Caco-2 (cell line): ENCODE measurements at regions not wholly inside any gene's neighbourhood (a gene's known extent, or its start where the extent isn't known, plus 50 kb on each side); places are given as distances from the start of the nearest gene placed in this dataset.

Experiments used
- BruUV-seq: library from RNA; stranded (reverse); fragments of 400-500 nt; replicated peaks from 2 replicates; lab custom pipeline; 2021; lab: Mats Ljungman, UMichigan
- CTCF ChIA-PET: fragments of 300-600 bp; sonication (Branson Sonifier 250); formaldehyde crosslinking; loops from one replicate; lab custom pipeline; 2022; ENCODE audit warnings: antibody characterized with exemption; lab: Charles Lee
- POLR2A ChIA-PET: fragments of 300-600 bp; sonication (Branson Sonifier 250); formaldehyde crosslinking; loops from one replicate; lab custom pipeline; 2022; ENCODE audit warnings: antibody characterized with exemption; lab: Charles Lee
- DNase-seq, 2 experiments: peaks; one replicate each; pipeline versions ENCODE4 v3.0.0 to v3.0.0-alpha.2; 2020 to 2022
- H3K27me3 ChIP-seq: replicated peaks from 2 replicates; pipeline ENCODE4 v1.6.0; 2011; ENCODE audit warnings: low read length; ENCODE audit not compliant: control insufficient read depth, insufficient read depth
- H3K36me3 ChIP-seq: 2 replicates; pipeline ENCODE4 v1.5.1; 2011; ENCODE audit warnings: low read length; ENCODE audit not compliant: control insufficient read depth, insufficient read depth
- H3K4me1 ChIP-seq: fragments of 250-450 bp; sonication (Bioruptor Pico); 2 replicates; pipeline ENCODE4 v1.5.1; 2020; ENCODE audit warnings: mild to moderate bottlenecking
- H3K4me3 ChIP-seq: 2 replicates; pipeline ENCODE4 v1.5.1; 2011; ENCODE audit warnings: low read depth, mild to moderate bottlenecking, control low read depth, low read length
- H3K9me3 ChIP-seq: fragments of 250-450 bp; sonication (Bioruptor Pico); 2 replicates; pipeline ENCODE4 v1.5.1; 2020; ENCODE audit warnings: mild to moderate bottlenecking, moderate library complexity
- H3K27ac Mint-ChIP-seq: one replicate; pipeline ENCODE4 v1.8.0; 2022; ENCODE audit warnings: mixed read lengths; ENCODE audit not compliant: unreplicated experiment
- H3K27me3 Mint-ChIP-seq: one replicate; pipeline ENCODE4 v1.8.0; 2022; ENCODE audit warnings: mixed read lengths; ENCODE audit not compliant: insufficient read depth, unreplicated experiment
- H3K36me3 Mint-ChIP-seq: one replicate; pipeline ENCODE4 v1.8.0; 2022; ENCODE audit warnings: mild to moderate bottlenecking, mixed read lengths; ENCODE audit not compliant: insufficient read depth, unreplicated experiment
- H3K4me1 Mint-ChIP-seq: one replicate; pipeline ENCODE4 v1.8.0; 2022; ENCODE audit warnings: low read depth, mixed read lengths; ENCODE audit not compliant: unreplicated experiment
- H3K4me3 Mint-ChIP-seq: one replicate; pipeline ENCODE4 v1.8.0; 2022; ENCODE audit warnings: mild to moderate bottlenecking, moderate library complexity, mixed read lengths; ENCODE audit not compliant: unreplicated experiment
- H3K9me3 Mint-ChIP-seq: one replicate; pipeline ENCODE4 v1.8.0; 2022; ENCODE audit warnings: mixed read lengths; ENCODE audit not compliant: unreplicated experiment
- intact Hi-C: fragments of 100-400 bp; cut with micrococcal nuclease; formaldehyde crosslinking; loops from one replicate; pipeline ENCODE4 v1.10.0; 2022; ENCODE audit not compliant: unreplicated experiment
- TF ChIP-seq, protein P1 (sequence below), 2 experiments: fragments of 200-600 bp in 1 of 2; IDR thresholded peaks; 1 replicate in 1 of 2; 2 replicates in 1 of 2; pipeline versions ENCODE4 v1.5.1 to v1.8.0; 2011 to 2022; ENCODE audit warnings: antibody characterized with exemption in 1 of 2, control low read depth in 1 of 2, inconsistent platforms in 1 of 2, low read depth in 1 of 2, low read length in 1 of 2, mild to moderate bottlenecking in 1 of 2, moderate library complexity in 1 of 2; ENCODE audit not compliant: insufficient read depth in 1 of 2, severe bottlenecking in 1 of 2, unreplicated experiment in 1 of 2

GRCh38 chr20:12777016-12777415, 231.8 kb upstream of the SPTLC3 start:
- no peak for DNase-seq
- H3K9me3 ChIP-seq, result no peaks in the 10 kb centered on the region; the same call in 1 of the 2 replicates
- Mint-ChIP-seq H3K36me3 (no peaks in the 10 kb centered on the region), H3K9me3 (no peaks in the 10 kb centered on the region), H3K27me3 (peaks cover 13% of the 10 kb centered on the region), H3K27ac (no peak overlapping the region), H3K4me3 (no peak overlapping the region), H3K4me1 (no peaks in the 10 kb centered on the region)
- no peaks in the 10 kb centered on the region for H3K27me3 ChIP-seq
- H3K36me3 ChIP-seq, result no peaks in the 10 kb centered on the region
- intact Hi-C loops, result no loop called here
- no TSS peak for BruUV-seq
- no peak overlapping the region for H3K4me3 ChIP-seq
- ChIA-PET CTCF (no interaction called here), POLR2A (no interaction called here)
- TF ChIP-seq, protein P1, sequence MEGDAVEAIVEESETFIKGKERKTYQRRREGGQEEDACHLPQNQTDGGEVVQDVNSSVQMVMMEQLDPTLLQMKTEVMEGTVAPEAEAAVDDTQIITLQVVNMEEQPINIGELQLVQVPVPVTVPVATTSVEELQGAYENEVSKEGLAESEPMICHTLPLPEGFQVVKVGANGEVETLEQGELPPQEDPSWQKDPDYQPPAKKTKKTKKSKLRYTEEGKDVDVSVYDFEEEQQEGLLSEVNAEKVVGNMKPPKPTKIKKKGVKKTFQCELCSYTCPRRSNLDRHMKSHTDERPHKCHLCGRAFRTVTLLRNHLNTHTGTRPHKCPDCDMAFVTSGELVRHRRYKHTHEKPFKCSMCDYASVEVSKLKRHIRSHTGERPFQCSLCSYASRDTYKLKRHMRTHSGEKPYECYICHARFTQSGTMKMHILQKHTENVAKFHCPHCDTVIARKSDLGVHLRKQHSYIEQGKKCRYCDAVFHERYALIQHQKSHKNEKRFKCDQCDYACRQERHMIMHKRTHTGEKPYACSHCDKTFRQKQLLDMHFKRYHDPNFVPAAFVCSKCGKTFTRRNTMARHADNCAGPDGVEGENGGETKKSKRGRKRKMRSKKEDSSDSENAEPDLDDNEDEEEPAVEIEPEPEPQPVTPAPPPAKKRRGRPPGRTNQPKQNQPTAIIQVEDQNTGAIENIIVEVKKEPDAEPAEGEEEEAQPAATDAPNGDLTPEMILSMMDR (IDR thresholded peaks at IDR 0.05; ENCODE audit: insufficient read depth in 1 of 2, low read depth in 1 of 2, low read length in 1 of 2, severe bottlenecking in 1 of 2, unreplicated experiment in 1 of 2), result no peak
- H3K4me1 ChIP-seq, result no peaks in the 10 kb centered on the region

DNA sequence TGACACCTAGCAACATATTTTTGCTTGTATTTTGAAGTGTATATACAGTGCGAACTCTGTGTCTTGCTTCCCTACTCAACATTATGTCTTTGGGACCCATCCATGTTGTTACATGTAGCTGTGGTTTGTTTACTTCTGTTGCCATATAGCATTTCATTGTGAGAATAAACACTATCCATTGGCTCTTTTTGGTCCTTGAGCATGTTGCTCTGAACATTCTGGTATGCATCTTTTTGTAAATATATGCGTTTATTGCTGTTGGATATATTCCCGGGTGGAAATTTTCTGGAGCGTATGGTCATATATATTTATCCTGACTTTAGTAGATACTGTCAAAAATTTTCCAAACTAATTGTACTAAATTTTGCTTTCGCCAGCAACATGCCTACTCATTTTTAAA, 222.5 kb upstream of the SPTLC3 start:
- H3K4me1 ChIP-seq, result no peaks in the 10 kb centered on the region
- intact Hi-C loops, result no loop called here
- H3K9me3 ChIP-seq, result no peaks in the 10 kb centered on the region; the same call in 1 of the 2 replicates
- BruUV-seq, result no TSS peak
- no peak overlapping the region for H3K4me3 Mint-ChIP-seq
- H3K4me1 Mint-ChIP-seq, result no peaks in the 10 kb centered on the region
- no peak overlapping the region for H3K27ac Mint-ChIP-seq
- no peaks in the 10 kb centered on the region for H3K36me3 Mint-ChIP-seq
- peaks cover 19% of the 10 kb centered on the region for H3K27me3 Mint-ChIP-seq
- no peak overlapping the region for H3K4me3 ChIP-seq
- H3K9me3 Mint-ChIP-seq, result no peaks in the 10 kb centered on the region
- TF ChIP-seq, protein P1 (IDR thresholded peaks at IDR 0.05; ENCODE audit: insufficient read depth in 1 of 2, low read depth in 1 of 2, low read length in 1 of 2, severe bottlenecking in 1 of 2, unreplicated experiment in 1 of 2), result no peak
- H3K36me3 ChIP-seq, result no peaks in the 10 kb centered on the region
- CTCF ChIA-PET, result no interaction called here
- no peaks in the 10 kb centered on the region for H3K27me3 ChIP-seq
- POLR2A ChIA-PET, result no interaction called here
- no peak for DNase-seq

- H3K27me3 Mint-ChIP-seq, result peaks cover 14% of the 10 kb centered on the region
- Histone ChIP-seq H3K36me3 (no peaks in the 10 kb centered on the region), H3K27me3 (no peaks in the 10 kb centered on the region), H3K9me3 (no peaks in the 10 kb centered on the region), H3K4me1 (no peaks in the 10 kb centered on the region), H3K4me3 (no peak overlapping the region)
- H3K4me3 Mint-ChIP-seq, result no peak overlapping the region
- no peak for DNase-seq
- POLR2A ChIA-PET, result no interaction called here
- intact Hi-C loops, result no loop called here
- no peak overlapping the region for H3K27ac Mint-ChIP-seq
- H3K9me3 Mint-ChIP-seq, result no peaks in the 10 kb centered on the region
- no peaks in the 10 kb centered on the region for H3K4me1 Mint-ChIP-seq
- H3K36me3 Mint-ChIP-seq, result no peaks in the 10 kb centered on the region
- no TSS peak for BruUV-seq
- TF ChIP-seq, protein P1 (IDR thresholded peaks at IDR 0.05; ENCODE audit: insufficient read depth in 1 of 2, low read depth in 1 of 2, low read length in 1 of 2, severe bottlenecking in 1 of 2, unreplicated experiment in 1 of 2), result no peak
- CTCF ChIA-PET, result no interaction called here
Observed at GRCh38 chr20:12788632-12789299, 220.0 kb upstream of the SPTLC3 start.
